ENCODE measurements at regions not wholly inside any gene's neighbourhood (a gene's known extent, or its start where the extent isn't known, plus 50 kb on each side); places are given as distances from the start of the nearest gene placed in this dataset.
"Not testable (repeated sequence)": the region's sequence is repeated elsewhere in the genome, so short reads cannot be mapped to it uniquely, and the experiment has no call there.

- no peak for DNase-seq
These were observed 458.9 kb downstream of the PRR16 start for GRCh38 chr5:120923026-120923425.

GRCh38 chr5:120926471-120926870 is 462.4 kb downstream of the PRR16 start:
- no peak for DNase-seq

GRCh38 chr5:120927950-120928530 is 463.9 kb downstream of the PRR16 start:
- DNase-seq, result no peak

GRCh38 chr5:120932480-120932879 is 468.4 kb downstream of the PRR16 start:
- no peak for DNase-seq

- DNase-seq, result no peak
These were observed 469.9 kb downstream of the PRR16 start for GRCh38 chr5:120934031-120934430.

GRCh38 chr5:120936652-120937051 is 472.6 kb downstream of the PRR16 start:
- no peak for DNase-seq

- no peak for DNase-seq
These were observed 474.5 kb downstream of the PRR16 start for GRCh38 chr5:120938604-120939003.

- no peak for DNase-seq
These were observed 478.7 kb downstream of the PRR16 start for GRCh38 chr5:120942596-120943350.

GRCh38 chr5:120949596-120949995 is 485.5 kb downstream of the PRR16 start:
- not testable (repeated sequence) for DNase-seq

GRCh38 chr5:120953445-120953844 is 489.3 kb downstream of the PRR16 start:
- not testable (repeated sequence) for DNase-seq

- DNase-seq, result no peak
These were observed 490.2 kb downstream of the PRR16 start for GRCh38 chr5:120954255-120954654.

GRCh38 chr5:120955795-120956194 is 491.7 kb downstream of the PRR16 start:
- DNase-seq, result no peak

- no peak for DNase-seq
These were observed 494.9 kb downstream of the PRR16 start for GRCh38 chr5:120958877-120959485.

- no peak for DNase-seq
These were observed 496.4 kb downstream of the PRR16 start for GRCh38 chr5:120960510-120960909.

- no peak for DNase-seq
These were observed 503.3 kb downstream of the PRR16 start for GRCh38 chr5:120967366-120967765.

GRCh38 chr5:120974690-120975089 is 510.6 kb downstream of the PRR16 start:
- DNase-seq, result no peak

GRCh38 chr5:120982351-120982750 is 518.3 kb downstream of the PRR16 start:
- DNase-seq, result no peak

GRCh38 chr5:120985526-120985925 is 521.4 kb downstream of the PRR16 start:
- DNase-seq, result no peak

- DNase-seq, result no peak
These were observed 524.4 kb downstream of the PRR16 start for GRCh38 chr5:120988491-120988890.

GRCh38 chr5:120988941-120989340 is 524.8 kb downstream of the PRR16 start:
- DNase-seq, result no peak

GRCh38 chr5:120991569-120991968 is 527.5 kb downstream of the PRR16 start:
- DNase-seq, result no peak

- DNase-seq, result no peak
These were observed 530.0 kb downstream of the PRR16 start for GRCh38 chr5:120994112-120994511.

GRCh38 chr5:120999550-120999949 is 535.5 kb downstream of the PRR16 start:
- DNase-seq, result no peak

GRCh38 chr5:121006217-121006616 is 542.1 kb downstream of the PRR16 start:
- no peak for DNase-seq

All from COR-L47 (cell line).